NCI-H774 (cell line): ENCODE measurements at regions not wholly inside any gene's neighbourhood (a gene's known extent, or its start where the extent isn't known, plus 50 kb on each side); places are given as distances from the start of the nearest gene placed in this dataset.
"Not testable (repeated sequence)": the region's sequence is repeated elsewhere in the genome, so short reads cannot be mapped to it uniquely, and the experiment has no call there.

Experiments
- DNase-seq: peaks from one replicate; lab custom pipeline; 2025; lab: John Stamatoyannopoulos, UW

- peak; percentile 73 for DNase-seq
Measured at GRCh38 chr2:180695586-180696401, 284.6 kb upstream of the UBE2E3 start.

- no peak for DNase-seq
Measured at GRCh38 chr2:180694445-180695421, 285.7 kb upstream of the UBE2E3 start.

GRCh38 chr2:180692322-180692721, 288.1 kb upstream of the UBE2E3 start:
- DNase-seq = no peak

- DNase-seq = not testable (repeated sequence)
Measured at GRCh38 chr2:180691855-180692223, 288.6 kb upstream of the UBE2E3 start.

GRCh38 chr2:180691186-180691854, 289.1 kb upstream of the UBE2E3 start:
- not testable (repeated sequence) for DNase-seq

- no peak for DNase-seq
Measured at GRCh38 chr2:180690611-180691010, 289.8 kb upstream of the UBE2E3 start.

- DNase-seq = no peak
Measured at GRCh38 chr2:180682871-180683270, 297.5 kb upstream of the UBE2E3 start.

GRCh38 chr2:180679693-180680092, 300.7 kb upstream of the UBE2E3 start:
- no peak for DNase-seq

GRCh38 chr2:180678625-180678972, 301.8 kb upstream of the UBE2E3 start:
- DNase-seq = no peak

GRCh38 chr2:180677930-180678624, 302.3 kb upstream of the UBE2E3 start:
- DNase-seq = no peak

- DNase-seq = no peak
Measured at GRCh38 chr2:180677200-180677599, 303.2 kb upstream of the UBE2E3 start.

- no peak for DNase-seq
Measured at GRCh38 chr2:180676520-180677025, 303.8 kb upstream of the UBE2E3 start.

- no peak for DNase-seq
Measured at GRCh38 chr2:180675170-180675569, 305.2 kb upstream of the UBE2E3 start.

GRCh38 chr2:180672377-180672776, 308.0 kb upstream of the UBE2E3 start:
- no peak for DNase-seq

GRCh38 chr2:180670302-180671003, 310.0 kb upstream of the UBE2E3 start:
- DNase-seq = no peak

GRCh38 chr2:180669016-180669415, 311.4 kb upstream of the UBE2E3 start:
- DNase-seq = peak; percentile 20

GRCh38 chr2:180664507-180664906, 315.9 kb upstream of the UBE2E3 start:
- no peak for DNase-seq

GRCh38 chr2:180662941-180663471, 317.4 kb upstream of the UBE2E3 start:
- no peak for DNase-seq

- DNase-seq = no peak
Measured at GRCh38 chr2:180662521-180662920, 317.9 kb upstream of the UBE2E3 start.

GRCh38 chr2:180661686-180662030, 318.7 kb upstream of the UBE2E3 start:
- DNase-seq = no peak
